ELF-1 (cell line): ENCODE measurements at regions not wholly inside any gene's neighbourhood (a gene's known extent, or its start where the extent isn't known, plus 50 kb on each side); places are given as distances from the start of the nearest gene placed in this dataset.
"Not testable (repeated sequence)": the region's sequence is repeated elsewhere in the genome, so short reads cannot be mapped to it uniquely, and the experiment has no call there.

Experiments
- DNase-seq: peaks from one replicate; pipeline ENCODE4 v3.0.0-alpha.2; 2016; ENCODE audit warnings: low read depth, low spot score

DNA sequence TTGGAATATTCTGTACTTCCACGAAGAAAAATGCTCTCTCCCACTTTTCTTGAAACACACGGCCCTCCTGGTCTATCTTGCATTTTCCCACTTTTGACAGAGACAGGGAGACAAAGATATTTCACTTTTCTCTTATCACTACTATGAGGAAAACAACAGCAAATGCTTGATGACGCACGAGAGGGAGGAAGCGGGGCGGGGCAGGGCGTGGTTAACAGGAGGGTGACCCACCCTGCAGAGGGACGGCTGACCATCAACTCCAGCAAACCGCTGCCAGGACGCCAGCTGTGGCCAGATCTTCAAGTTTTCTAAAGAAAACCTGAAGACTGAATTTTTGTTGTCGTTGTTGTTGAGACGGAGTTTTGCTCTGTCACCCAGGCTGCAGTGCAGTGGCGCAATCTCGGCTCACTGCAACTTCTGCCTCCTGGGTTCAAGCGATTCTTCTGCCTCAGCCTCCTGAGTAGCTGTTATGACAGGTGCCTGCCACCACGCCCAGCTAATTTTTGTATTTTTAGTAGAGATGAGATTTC is 63.8 kb downstream of the NSUN5 start:
- not testable (repeated sequence) for DNase-seq

- not testable (repeated sequence) for DNase-seq
Observed at GRCh38 chr7:73234994-73235717, 73.5 kb downstream of the NSUN5 start.

GRCh38 chr7:73225745-73226144 is 82.9 kb downstream of the NSUN5 start:
- DNase-seq = not testable (repeated sequence)

- DNase-seq = not testable (repeated sequence)
Observed at GRCh38 chr7:73221724-73222123, 86.9 kb downstream of the NSUN5 start.

DNA sequence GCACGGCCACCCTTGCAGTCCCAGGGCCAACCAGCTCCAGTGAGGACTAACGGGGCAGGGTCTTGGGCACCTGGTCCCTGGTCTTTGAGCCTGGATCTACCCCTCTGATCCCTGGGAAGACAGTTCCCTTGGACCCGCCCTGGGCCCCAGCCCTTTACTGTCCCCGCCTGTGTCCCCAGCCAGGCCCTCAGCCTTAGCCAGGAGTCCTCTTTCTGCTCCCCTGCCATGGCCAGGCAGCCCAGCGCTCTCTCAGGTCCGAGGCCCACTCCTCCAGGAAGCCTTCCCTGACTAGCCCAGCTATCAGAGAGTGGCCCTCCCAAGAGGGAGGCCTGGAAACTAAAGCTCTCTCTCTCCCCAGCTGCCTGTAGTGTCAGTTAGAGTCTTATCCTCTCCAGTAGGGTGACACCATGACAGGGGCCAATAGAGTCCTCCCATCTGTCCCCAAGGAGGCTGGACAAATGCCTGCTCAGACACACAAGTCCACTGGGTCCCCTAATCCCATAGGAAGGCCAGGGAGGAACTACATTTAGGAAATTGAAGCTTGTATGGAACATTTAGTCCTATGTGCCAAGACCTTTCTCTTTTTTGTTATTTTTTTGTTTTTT is 87.8 kb downstream of the NSUN5 start:
- not testable (repeated sequence) for DNase-seq

DNA sequence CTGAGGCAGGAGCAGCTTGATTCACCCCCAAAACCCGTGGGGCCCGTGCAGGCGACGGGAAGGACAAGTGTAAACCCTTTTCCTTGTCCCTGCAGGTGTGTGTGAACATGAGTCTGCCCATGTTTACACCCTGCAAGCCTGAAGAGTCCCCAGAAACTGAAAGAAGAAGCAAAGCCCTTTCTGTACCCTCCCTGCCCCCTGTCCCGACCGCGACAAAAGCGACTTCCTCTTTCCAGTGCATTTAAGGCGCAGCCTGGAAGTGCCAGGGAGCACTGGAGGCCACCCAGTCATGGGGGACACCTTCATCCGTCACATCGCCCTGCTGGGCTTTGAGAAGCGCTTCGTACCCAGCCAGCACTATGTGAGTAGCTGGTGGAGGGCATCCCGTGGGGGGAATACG is 88.3 kb downstream of the NSUN5 start:
- DNase-seq = not testable (repeated sequence)

GRCh38 chr7:73218802-73219201 is 89.8 kb downstream of the NSUN5 start:
- DNase-seq = not testable (repeated sequence)

DNA sequence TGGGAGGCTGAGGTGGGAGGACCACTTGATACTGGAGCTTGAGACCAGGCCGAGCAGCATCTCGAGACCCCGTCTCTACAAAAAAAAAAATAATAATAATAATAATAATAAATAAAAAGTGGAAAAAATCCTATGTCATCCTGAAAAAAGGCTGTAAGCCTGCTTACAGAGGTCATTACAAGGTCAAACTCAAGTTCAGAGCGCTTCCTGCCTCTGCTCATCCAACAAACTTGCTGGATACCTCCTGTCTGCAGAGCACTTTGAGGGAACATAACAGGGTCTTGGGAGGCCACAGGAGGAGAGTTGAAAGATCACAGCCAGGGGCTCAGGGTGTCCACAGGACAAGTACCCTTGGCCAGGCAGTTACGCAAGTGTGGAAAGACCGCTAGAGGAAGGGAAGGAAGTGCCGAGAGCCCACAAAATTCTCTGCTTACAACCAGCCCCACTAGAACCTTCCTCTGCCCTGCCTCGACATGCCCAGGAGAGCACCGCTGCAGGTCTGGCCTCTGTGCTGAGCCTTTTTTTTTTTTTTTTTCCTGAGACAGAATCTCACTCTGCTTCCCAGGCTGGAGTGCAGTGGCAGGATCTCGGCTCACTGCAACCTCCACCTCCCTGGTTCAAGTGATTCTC is 92.5 kb downstream of the NSUN5 start:
- DNase-seq = not testable (repeated sequence)

GRCh38 chr7:73215232-73215631 is 93.4 kb downstream of the NSUN5 start:
- DNase-seq = not testable (repeated sequence)

- DNase-seq = peak; percentile 12
Observed at GRCh38 chr7:73214471-73214870, 94.2 kb downstream of the NSUN5 start.

DNA sequence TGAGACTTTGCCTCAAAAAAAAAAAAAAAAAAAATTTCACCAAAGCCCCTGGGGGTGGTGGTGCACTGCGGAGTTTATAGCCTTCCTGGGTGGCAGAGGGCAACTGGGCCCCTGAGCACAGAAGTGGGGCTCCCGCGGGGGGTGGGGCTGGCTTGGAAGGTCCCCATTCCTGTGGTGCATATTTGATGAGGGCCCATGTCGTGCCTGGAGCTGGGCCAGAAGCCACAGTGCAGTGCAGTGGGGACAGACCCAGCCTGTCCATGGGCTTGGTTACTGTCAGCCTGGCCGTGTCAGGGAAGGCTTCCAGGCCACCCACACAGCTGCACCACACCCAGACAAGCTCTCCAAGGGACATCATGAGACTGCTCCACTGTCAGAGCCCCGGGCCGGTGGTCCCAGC is 95.5 kb downstream of the NSUN5 start:
- DNase-seq = not testable (repeated sequence)

DNA sequence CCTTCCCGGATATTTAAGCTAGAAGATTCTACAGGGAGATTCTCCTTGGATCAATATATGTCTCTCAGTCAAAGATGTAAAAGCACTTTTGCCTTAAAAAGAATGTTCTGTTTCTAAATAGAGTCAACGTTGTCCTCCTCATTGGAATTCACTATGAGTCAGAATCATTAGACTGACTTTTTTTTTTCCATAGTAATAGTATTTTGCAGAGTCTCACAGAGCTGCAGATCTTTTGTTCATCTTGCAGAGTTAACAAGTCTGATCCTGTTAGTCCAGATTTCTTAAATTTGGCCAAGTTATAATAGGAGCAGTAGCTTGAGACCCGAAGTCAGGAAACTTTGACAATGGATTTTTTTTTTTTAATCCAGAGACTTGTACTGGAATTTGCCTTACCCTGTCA is 103.0 kb downstream of the NSUN5 start:
- not testable (repeated sequence) for DNase-seq

GRCh38 chr7:73204898-73205297 is 103.7 kb downstream of the NSUN5 start:
- DNase-seq = not testable (repeated sequence)

GRCh38 chr7:73203312-73203711 is 105.3 kb downstream of the NSUN5 start:
- not testable (repeated sequence) for DNase-seq

DNA sequence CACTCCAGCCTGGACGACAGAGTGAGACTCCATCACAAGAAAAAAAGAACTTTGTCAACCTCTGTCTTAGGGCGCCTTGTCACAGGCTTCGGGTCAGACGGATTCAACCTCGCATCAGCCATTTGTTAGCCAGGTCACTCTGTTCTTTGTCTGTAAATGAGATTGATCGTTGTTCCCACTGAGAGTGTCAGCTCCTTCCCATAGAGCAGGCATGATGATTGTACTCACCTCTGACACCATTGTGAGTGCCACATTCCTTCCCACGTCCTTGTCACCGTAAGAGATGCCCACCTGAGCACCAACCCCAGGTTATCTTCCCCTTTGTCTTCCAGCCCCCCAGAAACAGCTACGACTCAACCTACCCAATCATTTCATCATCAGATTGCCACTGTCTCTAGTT is 107.4 kb downstream of the NSUN5 start:
- not testable (repeated sequence) for DNase-seq

DNA sequence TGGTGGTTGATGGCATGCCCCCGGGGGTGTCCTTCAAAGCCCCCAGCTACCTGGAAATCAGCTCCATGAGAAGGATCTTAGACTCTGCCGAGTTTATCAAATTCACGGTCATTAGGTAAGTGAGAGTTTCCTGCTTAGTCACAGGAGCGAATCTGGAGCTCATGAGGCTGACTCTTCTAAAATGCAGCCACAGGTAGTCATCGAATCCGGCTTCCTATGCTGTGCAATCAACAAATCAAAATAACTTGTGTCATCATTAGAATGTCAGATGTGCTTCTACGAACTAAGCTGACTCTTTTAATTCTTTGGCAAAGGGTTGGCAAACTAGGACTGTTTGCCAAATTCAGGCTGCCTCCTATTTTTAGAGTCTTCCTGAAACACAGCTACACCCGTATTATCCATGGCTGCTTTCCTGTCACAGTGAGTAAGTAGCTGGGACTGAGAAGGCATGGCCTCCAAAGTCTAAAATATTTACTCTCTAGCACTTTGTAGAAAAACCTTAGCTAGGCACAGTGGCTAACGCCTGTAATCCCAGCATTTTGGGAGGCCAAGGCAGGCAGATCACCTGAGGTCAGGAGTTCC is 108.0 kb downstream of the NSUN5 start:
- DNase-seq = not testable (repeated sequence)

- not testable (repeated sequence) for DNase-seq
Observed at GRCh38 chr7:73193991-73194390, 108.2 kb upstream of the SPDYE9 start.

- not testable (repeated sequence) for DNase-seq
Observed at GRCh38 chr7:73190483-73191155, 104.8 kb upstream of the SPDYE9 start.

DNA sequence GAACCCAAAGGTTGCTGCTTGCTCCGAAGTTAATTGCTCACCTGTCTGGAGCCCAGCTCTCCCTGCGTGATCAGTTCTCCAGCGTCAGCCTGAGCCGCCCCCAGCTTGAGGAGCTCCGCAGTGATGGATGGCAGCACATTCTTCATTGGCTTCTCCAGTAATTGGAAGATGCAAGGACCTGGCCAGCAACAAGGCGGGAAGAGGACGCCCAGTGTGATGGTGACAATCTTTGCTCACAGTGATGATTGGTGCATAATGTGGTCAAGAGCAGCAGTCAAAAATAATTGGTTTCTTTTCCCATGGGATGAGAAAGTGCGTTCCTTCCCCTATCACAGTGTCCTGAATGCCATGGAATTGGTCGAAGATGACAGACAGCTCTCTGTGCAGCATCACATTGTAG is 102.4 kb upstream of the SPDYE9 start:
- DNase-seq = not testable (repeated sequence)

GRCh38 chr7:73186589-73187309 is 100.9 kb upstream of the SPDYE9 start:
- DNase-seq = not testable (repeated sequence)

DNA sequence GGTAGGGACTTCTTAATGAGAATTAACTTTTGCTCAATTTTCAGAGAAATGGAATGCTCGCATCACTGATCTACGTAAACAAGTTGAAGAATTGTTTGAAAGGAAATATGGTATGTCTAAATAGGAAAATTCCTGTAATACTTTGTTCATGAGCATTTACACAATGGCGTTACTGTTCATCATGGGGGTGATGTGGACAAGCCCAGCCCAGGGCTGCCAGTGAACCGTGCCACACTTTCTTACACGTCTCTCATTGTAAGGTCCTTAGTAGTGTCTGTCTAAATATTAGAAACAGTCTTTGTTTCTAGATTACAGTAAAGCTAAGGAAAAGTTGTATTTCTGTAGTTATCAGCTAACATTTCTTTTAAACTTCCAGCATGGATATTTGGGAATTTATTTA is 91.0 kb upstream of the SPDYE9 start:
- DNase-seq = not testable (repeated sequence)
